IMR-90 (cell line): ENCODE measurements at regions not wholly inside any gene's neighbourhood (a gene's known extent, or its start where the extent isn't known, plus 50 kb on each side); places are given as distances from the start of the nearest gene placed in this dataset.
"Not testable (repeated sequence)": the region's sequence is repeated elsewhere in the genome, so short reads cannot be mapped to it uniquely, and the experiment has no call there.

Experiments
- ATAC-seq: fragments of 200-7000 bp; cut with Tn5 transposase; 2 replicates; pipeline ENCODE4 v1.9.1; 2020; ENCODE audit warnings: low read depth, mild to moderate bottlenecking, moderate library complexity
- BruUV-seq: library from RNA; stranded (reverse); fragments of 400-500 nt; replicated peaks from 2 replicates; lab custom pipeline; 2021; lab: Mats Ljungman, UMichigan
- CTCF ChIA-PET: fragments of 300-600 bp; formaldehyde crosslinking; extraction: SDS; loops from one replicate; lab custom pipeline; 2021; ENCODE audit warnings: antibody characterized with exemption; lab: Yijun Ruan, JAX
- POLR2A ChIA-PET: fragments of 300-600 bp; sonication (Branson Sonifier 250); formaldehyde crosslinking; loops from one replicate; lab custom pipeline; 2022; ENCODE audit warnings: antibody characterized with exemption; ENCODE audit not compliant: unreplicated experiment; lab: Charles Lee
- DNase-seq: peaks from one replicate; pipeline ENCODE4 v3.0.0; 2013
- H2AFZ ChIP-seq: replicated peaks from 2 replicates; pipeline ENCODE3; 2013; ENCODE audit warnings: low read length, mild to moderate bottlenecking; ENCODE audit not compliant: poor library complexity
- H2AK5ac ChIP-seq: 2 replicates; pipeline ENCODE4 v1.6.1; 2013; ENCODE audit warnings: low read depth, low read length, inconsistent platforms
- H2AK9ac ChIP-seq: replicated peaks from 2 replicates; pipeline ENCODE3; 2013; ENCODE audit warnings: mild to moderate bottlenecking, low read depth, low read length, moderate library complexity; ENCODE audit not compliant: poor library complexity
- H2BK120ac ChIP-seq: 2 replicates; pipeline ENCODE4 v1.6.1; 2013; ENCODE audit warnings: low read depth, low read length, inconsistent platforms
- H2BK15ac ChIP-seq: 3 replicates; pipeline ENCODE4 v1.6.1; 2013; ENCODE audit warnings: low read depth, low read length, inconsistent platforms
- H2BK20ac ChIP-seq: 2 replicates; pipeline ENCODE4 v1.6.1; 2013; ENCODE audit warnings: low read depth, mild to moderate bottlenecking, inconsistent platforms, low read length, moderate library complexity
- H2BK5ac ChIP-seq: 2 replicates; pipeline ENCODE4 v1.6.1; 2013; ENCODE audit warnings: mild to moderate bottlenecking, low read depth, low read length, inconsistent platforms; ENCODE audit not compliant: poor library complexity, severe bottlenecking
- H3K14ac ChIP-seq: replicated peaks from 2 replicates; pipeline ENCODE4 v1.6.1; 2013; ENCODE audit warnings: low read depth, low read length, inconsistent platforms
- H3K18ac ChIP-seq: 2 replicates; pipeline ENCODE4 v1.6.1; 2013; ENCODE audit warnings: low read depth, low read length, control low read depth
- H3K23ac ChIP-seq: 2 replicates; pipeline ENCODE4 v1.6.1; 2013; ENCODE audit warnings: low read depth, low read length, inconsistent platforms
- H3K27ac ChIP-seq: 2 replicates; pipeline ENCODE4 v1.5.1; 2013; ENCODE audit warnings: mild to moderate bottlenecking, control low read depth, low read length; ENCODE audit not compliant: insufficient read depth
- H3K27me3 ChIP-seq: 2 replicates; pipeline ENCODE4 v1.6.1; 2013; ENCODE audit warnings: low read length; ENCODE audit not compliant: control insufficient read depth, insufficient read depth
- H3K36me3 ChIP-seq: 2 replicates; pipeline ENCODE4 v1.6.1; 2013; ENCODE audit warnings: low read length, mixed read lengths; ENCODE audit not compliant: control insufficient read depth, insufficient read depth
- H3K4ac ChIP-seq: 2 replicates; pipeline ENCODE4 v1.6.1; 2013; ENCODE audit warnings: low read depth, low read length, inconsistent platforms
- H3K4me1 ChIP-seq: 2 replicates; pipeline ENCODE4 v1.6.1; 2013; ENCODE audit warnings: low read length, mixed read lengths; ENCODE audit not compliant: control insufficient read depth, insufficient read depth
- H3K4me2 ChIP-seq: 2 replicates; pipeline ENCODE4 v1.6.1; 2013; ENCODE audit warnings: low read depth, mild to moderate bottlenecking, control low read depth, low read length, moderate library complexity
- H3K4me3 ChIP-seq: 2 replicates; pipeline ENCODE4 v1.5.1; 2013; ENCODE audit warnings: low read depth, mild to moderate bottlenecking, control low read depth, low read length, moderate library complexity; ENCODE audit not compliant: insufficient read depth
- H3K56ac ChIP-seq: 2 replicates; pipeline ENCODE4 v1.6.1; 2013; ENCODE audit warnings: low read length, inconsistent platforms; ENCODE audit not compliant: insufficient read depth; ENCODE audit errors: extremely low read depth
- H3K79me1 ChIP-seq, 2 experiments: 2 replicates each; pipeline ENCODE4 v1.6.1; 2013; ENCODE audit warnings: low read length in 2 of 2, inconsistent platforms in 1 of 2, low read depth in 1 of 2
- H3K9ac ChIP-seq: 2 replicates; pipeline ENCODE4 v1.6.1; 2013; ENCODE audit warnings: low read depth, low read length, control low read depth
- H3K9me1 ChIP-seq: 2 replicates; pipeline ENCODE4 v1.6.1; 2013; ENCODE audit warnings: low read length, inconsistent platforms; ENCODE audit not compliant: insufficient read depth
- H3K9me3 ChIP-seq: 2 replicates; pipeline ENCODE4 v1.6.1; 2013; ENCODE audit warnings: low read length; ENCODE audit not compliant: control insufficient read depth, insufficient read depth
- H4K20me1 ChIP-seq: 2 replicates; pipeline ENCODE4 v1.6.1; 2013; ENCODE audit warnings: low read length, inconsistent platforms; ENCODE audit not compliant: insufficient read depth
- H4K5ac ChIP-seq: 2 replicates; pipeline ENCODE4 v1.6.1; 2013; ENCODE audit warnings: mild to moderate bottlenecking, low read depth, low read length, control low read depth
- H4K8ac ChIP-seq, 2 experiments: 2 replicates each; pipeline ENCODE4 v1.6.1; 2013; ENCODE audit warnings: low read depth in 2 of 2, low read length in 2 of 2, control low read depth in 1 of 2, inconsistent platforms in 1 of 2
- H4K91ac ChIP-seq: 2 replicates; pipeline ENCODE4 v1.6.1; 2013; ENCODE audit warnings: low read depth, low read length, inconsistent platforms; ENCODE audit not compliant: insufficient read depth
- WGBS, 2 experiments: methylation state at CpG; one replicate each; pipeline versions ENCODE4 v1.1.5 to v1.1.7; 2013; ENCODE audit warnings: missing lambda C conversion rate in 2 of 2; ENCODE audit not compliant: insufficient read length in 1 of 2; ENCODE audit errors: extremely low coverage in 2 of 2; 5-methylcytosine and 5-hydroxymethylcytosine counted together
- dilution Hi-C: fragments of 300-500 bp; cut with HindIII; formaldehyde crosslinking; loops from one replicate; pipeline ENCODE4 v1.14.3; 2018; ENCODE audit warnings: low sequenced_read_pairs; ENCODE audit not compliant: unreplicated experiment
- in situ Hi-C: fragments of 300-500 bp; cut with MboI; formaldehyde crosslinking; loops from 3 replicates; pipeline ENCODE4 v1.14.3; 2019; ENCODE audit warnings: low sequenced_read_pairs, inconsistent platforms, mixed read lengths
- intact Hi-C: fragments of 100-400 bp; cut with micrococcal nuclease; formaldehyde crosslinking; loops from 2 replicates; pipeline ENCODE4 v1.10.0; 2022

GRCh38 chr14:82994547-82994946 is 1460.9 kb upstream of the SEL1L start:
- BruUV-seq, in situ Hi-C loops, H3K9me1 ChIP-seq: not testable (repeated sequence)

More at GRCh38 chr14:82994547-82994946, 1460.9 kb upstream of the SEL1L start:
- H3K27me3 ChIP-seq, H4K20me1 ChIP-seq, H2AK9ac ChIP-seq, intact Hi-C loops, H2BK20ac ChIP-seq, dilution Hi-C loops, DNase-seq, H3K4me3 ChIP-seq, H4K8ac ChIP-seq, H2BK5ac ChIP-seq, POLR2A ChIA-PET, ATAC-seq, H3K14ac ChIP-seq, H3K9ac ChIP-seq, H3K36me3 ChIP-seq, CTCF ChIA-PET, H2BK120ac ChIP-seq, H3K4me2 ChIP-seq, H3K18ac ChIP-seq, H3K4me1 ChIP-seq, H2BK15ac ChIP-seq, H3K23ac ChIP-seq, H2AK5ac ChIP-seq, H3K27ac ChIP-seq, H3K56ac ChIP-seq, H3K79me1 ChIP-seq, H4K5ac ChIP-seq, H3K9me3 ChIP-seq, H3K4ac ChIP-seq, H2AFZ ChIP-seq, H4K91ac ChIP-seq: not testable (repeated sequence)
- WGBS, 2 experiments = no CpG with 5 or more reads among the region's 8 CpGs
